ENCODE measurements at regions not wholly inside any gene's neighbourhood (a gene's known extent, or its start where the extent isn't known, plus 50 kb on each side); places are given as distances from the start of the nearest gene placed in this dataset.

- peak in 1 of 5 experiments; percentile 32 for DNase-seq
Measured at GRCh38 chr21:38660333-38661196, 145.2 kb upstream of the ETS2 start.

GRCh38 chr21:38661197-38661871, 144.4 kb upstream of the ETS2 start:
- DNase-seq = peak in 1 of 5 experiments; percentile 31

- DNase-seq = no peak
Measured at GRCh38 chr21:38661889-38662568, 143.7 kb upstream of the ETS2 start.

- no peak for DNase-seq
Measured at GRCh38 chr21:38663282-38663681, 142.4 kb upstream of the ETS2 start.

- no peak for DNase-seq
Measured at GRCh38 chr21:38664315-38664714, 141.4 kb upstream of the ETS2 start.

GRCh38 chr21:38664841-38665240, 140.9 kb upstream of the ETS2 start:
- no peak for DNase-seq

GRCh38 chr21:38667291-38667870, 138.3 kb upstream of the ETS2 start:
- DNase-seq = no peak

GRCh38 chr21:38668067-38668466, 137.7 kb upstream of the ETS2 start:
- no peak for DNase-seq

GRCh38 chr21:38668541-38668940, 137.2 kb upstream of the ETS2 start:
- DNase-seq = no peak

GRCh38 chr21:38669186-38669585, 136.5 kb upstream of the ETS2 start:
- DNase-seq = peak in 1 of 5 experiments; percentile 71

GRCh38 chr21:38670861-38671260, 134.9 kb upstream of the ETS2 start:
- DNase-seq = no peak

GRCh38 chr21:38671773-38672172, 134.0 kb upstream of the ETS2 start:
- no peak for DNase-seq

GRCh38 chr21:38675182-38675824, 130.4 kb upstream of the ETS2 start:
- DNase-seq = no peak

- no peak for DNase-seq
Measured at GRCh38 chr21:38678827-38679226, 126.9 kb upstream of the ETS2 start.

- no peak for DNase-seq
Measured at GRCh38 chr21:38679534-38679933, 126.2 kb upstream of the ETS2 start.

- no peak for DNase-seq
Measured at GRCh38 chr21:38680401-38680800, 125.3 kb upstream of the ETS2 start.

GRCh38 chr21:38683222-38683621, 122.5 kb upstream of the ETS2 start:
- no peak for DNase-seq

GRCh38 chr21:38688068-38688467, 117.7 kb upstream of the ETS2 start:
- DNase-seq = no peak

- no peak for DNase-seq
Measured at GRCh38 chr21:38691631-38692030, 114.1 kb upstream of the ETS2 start.

- DNase-seq = no peak
Measured at GRCh38 chr21:38696579-38696978, 109.2 kb upstream of the ETS2 start.

- DNase-seq = no peak
Measured at GRCh38 chr21:38699048-38699447, 106.7 kb upstream of the ETS2 start.

- no peak for DNase-seq
Measured at GRCh38 chr21:38702196-38702595, 103.5 kb upstream of the ETS2 start.

- DNase-seq = no peak
Measured at GRCh38 chr21:38709876-38710275, 95.9 kb upstream of the ETS2 start.
